IMR-90 (cell line): ENCODE measurements at regions not wholly inside any gene's neighbourhood (a gene's known extent, or its start where the extent isn't known, plus 50 kb on each side); places are given as distances from the start of the nearest gene placed in this dataset.

ENCODE experiments used
- CTCF ChIP-seq: conservative IDR thresholded peaks from 2 replicates; pipeline ENCODE4 v1.5.1; 2012; ENCODE audit warnings: mild to moderate bottlenecking, low read depth, low read length, improper control_type of control experiment
- ELK1 ChIP-seq: fragments of 150-350 bp; IDR thresholded peaks from 2 replicates; pipeline ENCODE4 v1.6.1; 2016; ENCODE audit warnings: low read depth, mild to moderate bottlenecking, low read length, moderate library complexity, borderline replicate concordance

- TF ChIP-seq CTCF = no peak
- no peak for TF ChIP-seq ELK1
These were observed 157.0 kb downstream of the MRPL14 start for GRCh38 chr6:43970068-43970912.
